SK-N-MC (cell line): ENCODE measurements at regions not wholly inside any gene's neighbourhood (a gene's known extent, or its start where the extent isn't known, plus 50 kb on each side); places are given as distances from the start of the nearest gene placed in this dataset.

Experiments used
- EZH2 ChIP-seq: fragments of 200-600 bp; sonication (generic); IDR thresholded peaks from one replicate; pipeline ENCODE4 v1.6.1; 2017; ENCODE audit warnings: antibody characterized with exemption
- FOXP2 ChIP-seq: optimal IDR thresholded peaks from 2 replicates; pipeline ENCODE3; 2011; ENCODE audit warnings: mild to moderate bottlenecking, moderate library complexity; ENCODE audit not compliant: insufficient read depth; ENCODE audit errors: extremely low read length, control extremely low read depth
- POLR2AphosphoS5 ChIP-seq: IDR thresholded peaks from 2 replicates; pipeline ENCODE4 v1.6.1; 2012; ENCODE audit warnings: mild to moderate bottlenecking, low read depth, low read length, borderline replicate concordance

GRCh38 chr3:194245975-194246561, 105.1 kb downstream of the CPN2 start:
- TF ChIP-seq EZH2 (no peak), POLR2AphosphoS5 (no peak), FOXP2 (no peak)
